Type B pancreatic cell (in vitro differentiated cells): ENCODE measurements at regions not wholly inside any gene's neighbourhood (a gene's known extent, or its start where the extent isn't known, plus 50 kb on each side); places are given as distances from the start of the nearest gene placed in this dataset.
"Not testable (repeated sequence)": the region's sequence is repeated elsewhere in the genome, so short reads cannot be mapped to it uniquely, and the experiment has no call there.

ENCODE experiments used
- DNase-seq: peaks from one replicate; pipeline ENCODE4 v3.0.0; 2021; ENCODE audit warnings: mixed read lengths; ENCODE audit not compliant: unreplicated experiment; ENCODE audit errors: extremely low spot score
- H3K27ac Mint-ChIP-seq: 2 replicates; pipeline ENCODE4 v1.8.0; 2021; ENCODE audit warnings: mild to moderate bottlenecking, mixed read lengths
- H3K27me3 Mint-ChIP-seq: 2 replicates; pipeline ENCODE4 v1.8.0; 2021; ENCODE audit warnings: mixed read lengths
- H3K36me3 Mint-ChIP-seq: 2 replicates; pipeline ENCODE4 v1.8.0; 2021; ENCODE audit warnings: mixed read lengths
- H3K4me1 Mint-ChIP-seq: one replicate; pipeline ENCODE4 v1.8.0; 2021; ENCODE audit warnings: mixed read lengths; ENCODE audit not compliant: unreplicated experiment
- H3K4me3 Mint-ChIP-seq: 2 replicates; pipeline ENCODE4 v1.8.0; 2021; ENCODE audit warnings: mild to moderate bottlenecking, mixed read lengths
- H3K9me3 Mint-ChIP-seq: 2 replicates; pipeline ENCODE4 v1.8.0; 2021; ENCODE audit warnings: mixed read lengths
- CTCF ChIP-seq: fragments of 200-600 bp; sonication (generic); conservative IDR thresholded peaks from 2 replicates; pipeline ENCODE4 v1.5.0; 2021; ENCODE audit warnings: antibody characterized with exemption, mild to moderate bottlenecking

- Mint-ChIP-seq H3K4me1 (peaks cover 30% of the 10 kb centered on the region), H3K27me3 (peaks cover 3% of the 10 kb centered on the region), H3K27ac (peak overlapping the region; percentile 79), H3K9me3 (peaks cover 6% of the 10 kb centered on the region), H3K4me3 (peak overlapping the region; percentile 19), H3K36me3 (no peaks in the 10 kb centered on the region)
- no peak for DNase-seq
- no peak for TF ChIP-seq CTCF
Measured at GRCh38 chr1:76687307-76688175, 179.7 kb upstream of the ST6GALNAC5 start.

GRCh38 chr1:76690766-76691165 lies 176.5 kb upstream of the ST6GALNAC5 start:
- H3K27ac Mint-ChIP-seq: no peak overlapping the region
- H3K4me3 Mint-ChIP-seq: no peak overlapping the region
- TF ChIP-seq CTCF: no peak
- H3K4me1 Mint-ChIP-seq: peaks cover 30% of the 10 kb centered on the region
- no peak for DNase-seq
- H3K36me3 Mint-ChIP-seq: no peaks in the 10 kb centered on the region
- peaks cover 3% of the 10 kb centered on the region for H3K27me3 Mint-ChIP-seq
- H3K9me3 Mint-ChIP-seq: peaks cover 15% of the 10 kb centered on the region

GRCh38 chr1:76695535-76695934 lies 171.7 kb upstream of the ST6GALNAC5 start:
- Mint-ChIP-seq H3K9me3 (peaks cover 15% of the 10 kb centered on the region), H3K27ac (no peak overlapping the region), H3K36me3 (no peaks in the 10 kb centered on the region), H3K4me1 (peaks cover 5% of the 10 kb centered on the region), H3K4me3 (no peak overlapping the region), H3K27me3 (no peaks in the 10 kb centered on the region)
- DNase-seq: no peak
- no peak for TF ChIP-seq CTCF

GRCh38 chr1:76697361-76697760 lies 169.9 kb upstream of the ST6GALNAC5 start:
- Mint-ChIP-seq H3K9me3 (peaks cover 9% of the 10 kb centered on the region), H3K27ac (no peak overlapping the region), H3K27me3 (no peaks in the 10 kb centered on the region), H3K4me1 (peaks cover 4% of the 10 kb centered on the region), H3K4me3 (no peak overlapping the region), H3K36me3 (no peaks in the 10 kb centered on the region)
- no peak for TF ChIP-seq CTCF
- DNase-seq: no peak

- not testable (repeated sequence) for H3K9me3 Mint-ChIP-seq, H3K27ac Mint-ChIP-seq, DNase-seq, H3K4me1 Mint-ChIP-seq, H3K27me3 Mint-ChIP-seq, H3K36me3 Mint-ChIP-seq, H3K4me3 Mint-ChIP-seq
Measured at GRCh38 chr1:76699646-76700045, 167.6 kb upstream of the ST6GALNAC5 start.

GRCh38 chr1:76700200-76700599 lies 167.1 kb upstream of the ST6GALNAC5 start:
- not testable (repeated sequence) for H3K9me3 Mint-ChIP-seq, H3K27ac Mint-ChIP-seq, DNase-seq, H3K36me3 Mint-ChIP-seq, H3K4me1 Mint-ChIP-seq, H3K27me3 Mint-ChIP-seq, H3K4me3 Mint-ChIP-seq
